Ovary (tissue), 3 donors: ENCODE measurements at regions not wholly inside any gene's neighbourhood (a gene's known extent, or its start where the extent isn't known, plus 50 kb on each side); places are given as distances from the start of the nearest gene placed in this dataset.

Experiments
- EP300 ChIP-seq: sonication (generic); formaldehyde crosslinking; IDR thresholded peaks from one replicate; pipeline ENCODE4 v1.6.1; 2017; ENCODE audit warnings: antibody characterized with exemption
- TF ChIP-seq, protein P1 (sequence below), 3 donors: fragments of 450-650 bp in 2 of 3; fragments of 200-600 bp in 1 of 3; IDR thresholded peaks; one replicate each; pipeline versions ENCODE4 v1.5.1 to v1.8.0; 2016 to 2022; ENCODE audit warnings: antibody characterized with exemption in 3 of 3, mild to moderate bottlenecking in 1 of 3
- donor health status: DM: no; HTN: no; CAD: no.

DNA sequence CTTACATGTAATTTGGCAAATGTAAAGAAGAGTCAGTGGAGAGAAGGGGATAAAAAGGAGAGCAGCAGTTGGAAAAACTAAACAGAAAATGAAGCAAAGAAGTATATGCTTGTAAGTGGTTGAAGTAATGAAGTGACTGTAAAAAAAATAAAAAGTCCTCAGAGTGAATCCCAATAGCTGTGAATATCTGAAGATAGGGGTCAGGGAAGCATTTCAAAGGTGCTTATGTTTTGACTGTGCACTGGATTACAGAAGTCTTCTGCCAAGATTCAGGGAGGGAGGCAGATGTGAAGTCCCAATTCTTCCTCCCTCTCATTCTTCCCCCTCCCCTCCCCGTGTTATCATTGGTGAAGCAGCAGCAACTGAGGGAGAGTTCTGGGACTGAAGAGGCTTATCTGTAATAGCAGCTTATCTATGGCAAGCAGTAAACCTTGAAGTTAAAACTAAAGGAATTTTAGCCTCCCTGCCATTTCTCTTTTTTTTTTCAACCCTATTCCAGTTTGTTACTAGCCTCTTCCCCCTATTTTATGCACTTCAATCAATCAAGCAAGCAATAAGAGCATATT lies 597.9 kb downstream of the IGSF11 start:
- no peak for TF ChIP-seq EP300
- TF ChIP-seq, protein P1, sequence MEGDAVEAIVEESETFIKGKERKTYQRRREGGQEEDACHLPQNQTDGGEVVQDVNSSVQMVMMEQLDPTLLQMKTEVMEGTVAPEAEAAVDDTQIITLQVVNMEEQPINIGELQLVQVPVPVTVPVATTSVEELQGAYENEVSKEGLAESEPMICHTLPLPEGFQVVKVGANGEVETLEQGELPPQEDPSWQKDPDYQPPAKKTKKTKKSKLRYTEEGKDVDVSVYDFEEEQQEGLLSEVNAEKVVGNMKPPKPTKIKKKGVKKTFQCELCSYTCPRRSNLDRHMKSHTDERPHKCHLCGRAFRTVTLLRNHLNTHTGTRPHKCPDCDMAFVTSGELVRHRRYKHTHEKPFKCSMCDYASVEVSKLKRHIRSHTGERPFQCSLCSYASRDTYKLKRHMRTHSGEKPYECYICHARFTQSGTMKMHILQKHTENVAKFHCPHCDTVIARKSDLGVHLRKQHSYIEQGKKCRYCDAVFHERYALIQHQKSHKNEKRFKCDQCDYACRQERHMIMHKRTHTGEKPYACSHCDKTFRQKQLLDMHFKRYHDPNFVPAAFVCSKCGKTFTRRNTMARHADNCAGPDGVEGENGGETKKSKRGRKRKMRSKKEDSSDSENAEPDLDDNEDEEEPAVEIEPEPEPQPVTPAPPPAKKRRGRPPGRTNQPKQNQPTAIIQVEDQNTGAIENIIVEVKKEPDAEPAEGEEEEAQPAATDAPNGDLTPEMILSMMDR (IDR thresholded peaks at IDR 0.05) = no peak
